ENCODE measurements at regions not wholly inside any gene's neighbourhood (a gene's known extent, or its start where the extent isn't known, plus 50 kb on each side); places are given as distances from the start of the nearest gene placed in this dataset.

DNA sequence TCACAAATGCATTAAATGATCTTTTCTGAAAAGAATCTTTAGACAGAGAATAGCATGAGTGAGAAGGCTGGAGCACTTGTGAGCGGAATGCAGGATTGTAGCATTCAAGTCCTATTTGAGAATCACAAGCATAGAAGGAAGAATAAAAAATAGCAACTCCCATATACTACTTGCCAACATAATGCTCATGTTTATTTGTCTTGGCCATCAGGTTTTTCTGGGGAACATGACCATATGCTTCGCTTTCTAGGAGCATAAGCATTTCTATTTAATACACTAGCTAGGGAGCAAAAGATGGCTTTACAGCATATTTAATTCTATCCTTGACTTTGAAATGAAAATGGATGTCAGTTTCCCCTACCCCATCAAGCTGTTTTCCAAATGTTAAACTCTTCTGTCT, 170.3 kb upstream of the MITF start:
- no CpG with 5 or more reads among the region's 2 CpGs for WGBS, 2 donors (ENCODE audit: extremely low coverage in 2 of 2, insufficient read length in 2 of 2, insufficient replicate concordance in 1 of 2)
- no peak overlapping the region for H3K18ac ChIP-seq (ENCODE audit: low read length)

DNA sequence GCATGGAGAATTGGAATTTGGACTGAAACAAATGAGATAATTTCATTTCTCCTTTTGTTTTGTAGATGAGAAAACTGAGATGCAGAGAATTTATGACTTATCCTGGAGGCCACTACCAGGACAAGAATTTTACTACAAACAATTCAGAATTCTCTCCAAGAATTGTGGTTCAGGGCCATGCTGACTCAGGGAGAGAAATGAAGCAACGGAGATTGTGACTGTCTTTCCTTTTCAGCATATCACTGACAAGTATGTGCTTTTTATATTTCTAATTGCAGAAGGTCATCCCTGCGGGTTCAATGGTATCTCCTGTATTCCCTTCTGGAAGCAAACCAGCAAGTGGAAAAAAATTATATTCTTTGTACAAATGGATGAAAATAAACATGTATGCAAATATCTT, 170.8 kb upstream of the MITF start:
- Histone ChIP-seq H4K91ac (ENCODE audit: low read depth, low read length, poor library complexity) (no peak overlapping the region), H2AFZ (ENCODE audit: low read length) (no peak overlapping the region), H2BK5ac (ENCODE audit: low read length) (no peak overlapping the region), H3K9ac (ENCODE audit: low read depth, low read length, poor library complexity) (no peak overlapping the region), H3K23ac (ENCODE audit: low read depth, low read length, poor library complexity) (no peak overlapping the region), H3K27ac (replicated peaks; ENCODE audit: low read length) (no peak overlapping the region), H3K4ac (ENCODE audit: low read length) (no peak overlapping the region), H2AK5ac (ENCODE audit: low read depth, low read length) (no peak overlapping the region), H3K9me3 (replicated peaks in 1 of 2; ENCODE audit: control insufficient read depth in 2 of 2, insufficient read depth in 1 of 2, low read depth in 1 of 2, low read length in 2 of 2) (peaks cover 0 to 2% of the 10 kb centered on the region in 2 donors), H3K79me1 (ENCODE audit: low read depth, low read length) (no peaks in the 10 kb centered on the region), H3K18ac (ENCODE audit: low read length) (no peak overlapping the region), H3K4me1 (ENCODE audit: control insufficient read depth in 2 of 2, insufficient read depth in 1 of 2, low read depth in 1 of 2, low read length in 2 of 2) (peaks cover 0 to 3% of the 10 kb centered on the region in 2 donors), H3K36me3 (replicated peaks in 1 of 2; ENCODE audit: control insufficient read depth in 2 of 2, insufficient read depth in 2 of 2, low read length in 2 of 2) (no peaks in the 10 kb centered on the region), H3K4me2 (ENCODE audit: insufficient read depth, low read length, poor library complexity, severe bottlenecking) (no peak overlapping the region), H3K4me3 (ENCODE audit: low read length in 2 of 2) (no peak overlapping the region), H2BK12ac (ENCODE audit: low read length) (no peak overlapping the region), H2BK120ac (ENCODE audit: low read depth, low read length) (no peak overlapping the region), H3K27me3 (ENCODE audit: control insufficient read depth in 3 of 3, insufficient read depth in 3 of 3, low read depth in 1 of 3, low read length in 3 of 3) (no peaks in the 10 kb centered on the region), H2BK15ac (ENCODE audit: low read length) (no peak overlapping the region), H4K8ac (ENCODE audit: low read depth, low read length) (no peak overlapping the region), H3K14ac (ENCODE audit: low read length) (no peak overlapping the region)
- WGBS, 2 donors (ENCODE audit: extremely low coverage in 2 of 2, insufficient read length in 2 of 2, insufficient replicate concordance in 1 of 2) = no CpG with 5 or more reads among the region's 2 CpGs
- no peak for DNase-seq (ENCODE audit: low spot score)

More for the DNA sequence above, 170.3 kb upstream of the MITF start:
- no peak overlapping the region for H2BK12ac ChIP-seq (ENCODE audit: low read length)
- no peak overlapping the region for H3K4me3 ChIP-seq (ENCODE audit: low read length in 2 of 2)
- no peak overlapping the region for H3K23ac ChIP-seq (ENCODE audit: low read depth, low read length, poor library complexity)
- no peak overlapping the region for H3K14ac ChIP-seq (ENCODE audit: low read length)
- no peak overlapping the region for H2BK120ac ChIP-seq (ENCODE audit: low read depth, low read length)
- H3K27ac ChIP-seq (replicated peaks; ENCODE audit: low read length) = no peak overlapping the region
- H2BK15ac ChIP-seq (ENCODE audit: low read length) = no peak overlapping the region
- no peak overlapping the region for H4K8ac ChIP-seq (ENCODE audit: low read depth, low read length)
- no peaks in the 10 kb centered on the region for H3K79me1 ChIP-seq (ENCODE audit: low read depth, low read length)
- H3K4me1 ChIP-seq (ENCODE audit: control insufficient read depth in 2 of 2, insufficient read depth in 1 of 2, low read depth in 1 of 2, low read length in 2 of 2) = peaks cover 0 to 3% of the 10 kb centered on the region in 2 donors
- H3K4me2 ChIP-seq (ENCODE audit: insufficient read depth, low read length, poor library complexity, severe bottlenecking) = no peak overlapping the region
- no peak overlapping the region for H2AK5ac ChIP-seq (ENCODE audit: low read depth, low read length)
- no peak for DNase-seq (ENCODE audit: low spot score)
- H2BK5ac ChIP-seq (ENCODE audit: low read length) = no peak overlapping the region
- H3K27me3 ChIP-seq (ENCODE audit: control insufficient read depth in 3 of 3, insufficient read depth in 3 of 3, low read depth in 1 of 3, low read length in 3 of 3) = no peaks in the 10 kb centered on the region
- no peak overlapping the region for H4K91ac ChIP-seq (ENCODE audit: low read depth, low read length, poor library complexity)
- H3K9me3 ChIP-seq (replicated peaks in 1 of 2; ENCODE audit: control insufficient read depth in 2 of 2, insufficient read depth in 1 of 2, low read depth in 1 of 2, low read length in 2 of 2) = peaks cover 0 to 2% of the 10 kb centered on the region in 2 donors
- H3K36me3 ChIP-seq (replicated peaks in 1 of 2; ENCODE audit: control insufficient read depth in 2 of 2, insufficient read depth in 2 of 2, low read length in 2 of 2) = no peaks in the 10 kb centered on the region
- H2AFZ ChIP-seq (ENCODE audit: low read length) = no peak overlapping the region
- no peak overlapping the region for H3K9ac ChIP-seq (ENCODE audit: low read depth, low read length, poor library complexity)
- H3K4ac ChIP-seq (ENCODE audit: low read length) = no peak overlapping the region

DNA sequence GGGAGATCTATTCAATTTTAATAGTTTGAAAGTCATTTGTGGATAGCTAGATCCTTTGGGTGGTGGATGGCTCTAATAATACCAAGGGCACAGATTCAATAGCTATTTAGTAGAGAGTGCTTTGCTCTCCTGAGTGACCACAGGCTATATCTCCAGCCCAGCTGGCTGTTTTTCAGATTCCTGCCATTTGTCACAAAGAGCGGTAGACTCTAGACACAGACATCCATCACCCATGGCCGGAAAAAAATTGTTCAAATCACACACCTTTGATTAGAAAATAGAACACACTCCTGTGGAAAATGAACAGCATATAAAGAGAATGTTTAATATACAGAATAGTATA, 171.6 kb upstream of the MITF start:
- DNase-seq (ENCODE audit: low spot score) = no peak
- WGBS, 2 donors (ENCODE audit: extremely low coverage in 2 of 2, insufficient read length in 2 of 2, insufficient replicate concordance in 1 of 2) = no CpG with 5 or more reads among the region's 2 CpGs
- no peak overlapping the region for H2AK5ac ChIP-seq (ENCODE audit: low read depth, low read length)

DNA sequence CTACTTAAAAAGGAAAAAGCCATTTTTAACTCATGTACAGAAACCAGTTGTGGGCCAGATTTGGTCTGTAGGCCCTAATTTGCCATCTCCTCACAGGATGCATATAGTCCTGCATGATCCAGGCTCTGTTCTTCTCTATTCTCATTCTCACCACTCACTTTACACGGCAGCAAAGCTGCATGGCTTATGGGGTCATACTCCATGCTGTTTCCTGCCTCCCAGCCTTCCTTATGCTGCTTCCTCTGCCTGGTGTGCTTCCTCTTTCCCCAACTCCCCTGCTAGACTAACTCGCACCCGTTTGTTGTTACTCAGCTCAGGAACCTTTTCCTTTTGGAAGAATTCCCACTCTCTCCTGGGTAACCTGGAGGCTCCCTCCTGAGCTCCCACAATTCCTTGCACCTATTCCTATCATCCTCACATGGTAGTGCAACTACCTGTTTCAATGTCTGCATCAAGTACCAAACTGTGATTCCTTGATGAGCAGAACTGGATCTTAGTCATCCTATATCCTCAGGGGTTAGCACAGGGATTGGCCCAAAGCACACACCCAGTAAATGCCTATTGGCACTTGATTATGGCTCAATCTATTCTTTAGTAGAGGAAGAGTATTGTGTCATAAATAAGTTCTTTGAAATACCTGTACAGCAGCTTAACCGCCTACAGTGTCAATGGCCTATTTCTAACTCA, 172.1 kb upstream of the MITF start:
- no peaks in the 10 kb centered on the region for H3K36me3 ChIP-seq (replicated peaks in 1 of 2; ENCODE audit: control insufficient read depth in 2 of 2, insufficient read depth in 2 of 2, low read length in 2 of 2)
- peaks cover 0 to 3% of the 10 kb centered on the region in 2 donors for H3K4me1 ChIP-seq (ENCODE audit: control insufficient read depth in 2 of 2, insufficient read depth in 1 of 2, low read depth in 1 of 2, low read length in 2 of 2)
- no peak overlapping the region for H3K27ac ChIP-seq (replicated peaks; ENCODE audit: low read length)
- no peak overlapping the region for H3K9ac ChIP-seq (ENCODE audit: low read depth, low read length, poor library complexity)
- no peak overlapping the region for H4K8ac ChIP-seq (ENCODE audit: low read depth, low read length)
- H3K23ac ChIP-seq (ENCODE audit: low read depth, low read length, poor library complexity) = no peak overlapping the region
- no peaks in the 10 kb centered on the region for H3K27me3 ChIP-seq (ENCODE audit: control insufficient read depth in 3 of 3, insufficient read depth in 3 of 3, low read depth in 1 of 3, low read length in 3 of 3)
- H3K9me3 ChIP-seq (replicated peaks in 1 of 2; ENCODE audit: control insufficient read depth in 2 of 2, insufficient read depth in 1 of 2, low read depth in 1 of 2, low read length in 2 of 2) = peaks cover 0 to 2% of the 10 kb centered on the region in 2 donors
- WGBS, 2 donors (ENCODE audit: extremely low coverage in 2 of 2, insufficient read length in 2 of 2, insufficient replicate concordance in 1 of 2) = no CpG with 5 or more reads among the region's 4 CpGs
- H2AFZ ChIP-seq (ENCODE audit: low read length) = no peak overlapping the region
- no peak overlapping the region for H3K4me2 ChIP-seq (ENCODE audit: insufficient read depth, low read length, poor library complexity, severe bottlenecking)
- DNase-seq (ENCODE audit: low spot score) = no peak
- H3K4ac ChIP-seq (ENCODE audit: low read length) = no peak overlapping the region
- H3K14ac ChIP-seq (ENCODE audit: low read length) = no peak overlapping the region
- H2BK12ac ChIP-seq (ENCODE audit: low read length) = no peak overlapping the region
- no peak overlapping the region for H2BK5ac ChIP-seq (ENCODE audit: low read length)
- H2BK120ac ChIP-seq (ENCODE audit: low read depth, low read length) = no peak overlapping the region
- H2BK15ac ChIP-seq (ENCODE audit: low read length) = no peak overlapping the region
- no peak overlapping the region for H4K91ac ChIP-seq (ENCODE audit: low read depth, low read length, poor library complexity)
- no peak overlapping the region for H3K18ac ChIP-seq (ENCODE audit: low read length)
- no peaks in the 10 kb centered on the region for H3K79me1 ChIP-seq (ENCODE audit: low read depth, low read length)
- H3K4me3 ChIP-seq (ENCODE audit: low read length in 2 of 2) = no peak overlapping the region
- H2AK5ac ChIP-seq (ENCODE audit: low read depth, low read length) = no peak overlapping the region

More for the DNA sequence above, 171.6 kb upstream of the MITF start:
- H2BK12ac ChIP-seq (ENCODE audit: low read length) = no peak overlapping the region
- H3K23ac ChIP-seq (ENCODE audit: low read depth, low read length, poor library complexity) = no peak overlapping the region
- no peak overlapping the region for H2AFZ ChIP-seq (ENCODE audit: low read length)
- no peak overlapping the region for H3K4me2 ChIP-seq (ENCODE audit: insufficient read depth, low read length, poor library complexity, severe bottlenecking)
- no peak overlapping the region for H2BK15ac ChIP-seq (ENCODE audit: low read length)
- H3K9me3 ChIP-seq (replicated peaks in 1 of 2; ENCODE audit: control insufficient read depth in 2 of 2, insufficient read depth in 1 of 2, low read depth in 1 of 2, low read length in 2 of 2) = peaks cover 0 to 2% of the 10 kb centered on the region in 2 donors
- peaks cover 0 to 3% of the 10 kb centered on the region in 2 donors for H3K4me1 ChIP-seq (ENCODE audit: control insufficient read depth in 2 of 2, insufficient read depth in 1 of 2, low read depth in 1 of 2, low read length in 2 of 2)
- H3K27me3 ChIP-seq (ENCODE audit: control insufficient read depth in 3 of 3, insufficient read depth in 3 of 3, low read depth in 1 of 3, low read length in 3 of 3) = no peaks in the 10 kb centered on the region
- no peak overlapping the region for H2BK120ac ChIP-seq (ENCODE audit: low read depth, low read length)
- H4K91ac ChIP-seq (ENCODE audit: low read depth, low read length, poor library complexity) = no peak overlapping the region
- no peak overlapping the region for H2BK5ac ChIP-seq (ENCODE audit: low read length)
- no peak overlapping the region for H3K14ac ChIP-seq (ENCODE audit: low read length)
- no peak overlapping the region for H3K4me3 ChIP-seq (ENCODE audit: low read length in 2 of 2)
- H3K18ac ChIP-seq (ENCODE audit: low read length) = no peak overlapping the region
- no peaks in the 10 kb centered on the region for H3K79me1 ChIP-seq (ENCODE audit: low read depth, low read length)
- H3K27ac ChIP-seq (replicated peaks; ENCODE audit: low read length) = no peak overlapping the region
- H3K9ac ChIP-seq (ENCODE audit: low read depth, low read length, poor library complexity) = no peak overlapping the region
- H4K8ac ChIP-seq (ENCODE audit: low read depth, low read length) = no peak overlapping the region
- no peak overlapping the region for H3K4ac ChIP-seq (ENCODE audit: low read length)
- no peaks in the 10 kb centered on the region for H3K36me3 ChIP-seq (replicated peaks in 1 of 2; ENCODE audit: control insufficient read depth in 2 of 2, insufficient read depth in 2 of 2, low read length in 2 of 2)
